HG03457 (cell line): ENCODE measurements at regions not wholly inside any gene's neighbourhood (a gene's known extent, or its start where the extent isn't known, plus 50 kb on each side); places are given as distances from the start of the nearest gene placed in this dataset.

Source experiments
- ATAC-seq: cut with Tn5 transposase; IDR thresholded peaks from one replicate; pipeline ENCODE4 v1.9.1; 2021; ENCODE audit warnings: moderate number of reproducible peaks; ENCODE audit not compliant: unreplicated experiment

- no peak for ATAC-seq
These were observed 143.3 kb upstream of the ADAMTSL1 start for GRCh38 chr9:18330401-18331309.

GRCh38 chr9:18331310-18331684, 142.7 kb upstream of the ADAMTSL1 start:
- no peak for ATAC-seq

GRCh38 chr9:18331808-18332209, 142.1 kb upstream of the ADAMTSL1 start:
- no peak for ATAC-seq

GRCh38 chr9:18333157-18333556, 140.8 kb upstream of the ADAMTSL1 start:
- ATAC-seq, result no peak

GRCh38 chr9:18335825-18336224, 138.1 kb upstream of the ADAMTSL1 start:
- no peak for ATAC-seq

- ATAC-seq, result no peak
These were observed 135.9 kb upstream of the ADAMTSL1 start for GRCh38 chr9:18338042-18338441.

GRCh38 chr9:18343784-18344183, 130.2 kb upstream of the ADAMTSL1 start:
- ATAC-seq, result no peak

- no peak for ATAC-seq
These were observed 127.2 kb upstream of the ADAMTSL1 start for GRCh38 chr9:18346745-18347144.

GRCh38 chr9:18347386-18348082, 126.4 kb upstream of the ADAMTSL1 start:
- no peak for ATAC-seq

GRCh38 chr9:18348083-18348475, 125.9 kb upstream of the ADAMTSL1 start:
- no peak for ATAC-seq

GRCh38 chr9:18349530-18349929, 124.4 kb upstream of the ADAMTSL1 start:
- no peak for ATAC-seq

GRCh38 chr9:18350036-18350435, 123.9 kb upstream of the ADAMTSL1 start:
- ATAC-seq, result no peak

- no peak for ATAC-seq
These were observed 122.9 kb upstream of the ADAMTSL1 start for GRCh38 chr9:18350995-18351595.

GRCh38 chr9:18352711-18353110, 121.2 kb upstream of the ADAMTSL1 start:
- no peak for ATAC-seq

GRCh38 chr9:18353473-18353872, 120.5 kb upstream of the ADAMTSL1 start:
- no peak for ATAC-seq

GRCh38 chr9:18357321-18357720, 116.6 kb upstream of the ADAMTSL1 start:
- no peak for ATAC-seq

GRCh38 chr9:18358325-18358724, 115.6 kb upstream of the ADAMTSL1 start:
- no peak for ATAC-seq

- no peak for ATAC-seq
These were observed 114.6 kb upstream of the ADAMTSL1 start for GRCh38 chr9:18359335-18359734.

- no peak for ATAC-seq
These were observed 113.9 kb upstream of the ADAMTSL1 start for GRCh38 chr9:18360005-18360404.

GRCh38 chr9:18361646-18362045, 112.3 kb upstream of the ADAMTSL1 start:
- ATAC-seq, result no peak

- ATAC-seq, result no peak
These were observed 111.8 kb upstream of the ADAMTSL1 start for GRCh38 chr9:18362166-18362565.
